ENCODE measurements at regions not wholly inside any gene's neighbourhood (a gene's known extent, or its start where the extent isn't known, plus 50 kb on each side); places are given as distances from the start of the nearest gene placed in this dataset.
A peak's percentile ranks its signal among the peaks of the same experiment; 100 is the strongest.

GRCh38 chr4:151481813-151482212, 72.8 kb downstream of the FHIP1A start:
- Histone ChIP-seq H3K4me3 (no peak overlapping the region), H3K4me1 (ENCODE audit: low read depth) (no peaks in the 10 kb centered on the region), H3K36me3 (no peaks in the 10 kb centered on the region), H3K27me3 (no peaks in the 10 kb centered on the region), H3K27ac (no peak overlapping the region), H3K9me3 (ENCODE audit: low read depth) (no peaks in the 10 kb centered on the region)
- DNase-seq (ENCODE audit: low read depth in 1 of 2, low spot score in 1 of 2), result no peak
- no peak for TF ChIP-seq CTCF (IDR thresholded peaks at IDR 0.05; ENCODE audit: low read depth, low read length)

GRCh38 chr4:151484396-151485102, 75.6 kb downstream of the FHIP1A start:
- no peak for TF ChIP-seq CTCF (IDR thresholded peaks at IDR 0.05; ENCODE audit: low read depth, low read length)
- Histone ChIP-seq H3K4me3 (no peak overlapping the region), H3K36me3 (no peaks in the 10 kb centered on the region), H3K4me1 (ENCODE audit: low read depth) (no peaks in the 10 kb centered on the region), H3K9me3 (ENCODE audit: low read depth) (no peaks in the 10 kb centered on the region), H3K27ac (no peak overlapping the region), H3K27me3 (no peaks in the 10 kb centered on the region)
- peak; percentile 20 to 78 for DNase-seq (ENCODE audit: low read depth in 1 of 2, low spot score in 1 of 2)

- no peaks in the 10 kb centered on the region for H3K36me3 ChIP-seq
- H3K27me3 ChIP-seq, result no peaks in the 10 kb centered on the region
- no peaks in the 10 kb centered on the region for H3K9me3 ChIP-seq (ENCODE audit: low read depth)
- TF ChIP-seq CTCF (IDR thresholded peaks at IDR 0.05; ENCODE audit: low read depth, low read length), result no peak
- H3K4me3 ChIP-seq, result no peak overlapping the region
- no peaks in the 10 kb centered on the region for H3K4me1 ChIP-seq (ENCODE audit: low read depth)
- H3K27ac ChIP-seq, result no peak overlapping the region
- no peak for DNase-seq (ENCODE audit: low read depth in 1 of 2, low spot score in 1 of 2)
These were observed 76.7 kb downstream of the FHIP1A start for GRCh38 chr4:151485541-151486131.

- no peaks in the 10 kb centered on the region for H3K27me3 ChIP-seq
- H3K4me3 ChIP-seq, result no peak overlapping the region
- no peaks in the 10 kb centered on the region for H3K9me3 ChIP-seq (ENCODE audit: low read depth)
- no peak overlapping the region for H3K27ac ChIP-seq
- no peak for TF ChIP-seq CTCF (IDR thresholded peaks at IDR 0.05; ENCODE audit: low read depth, low read length)
- H3K36me3 ChIP-seq, result no peaks in the 10 kb centered on the region
- DNase-seq (ENCODE audit: low read depth in 1 of 2, low spot score in 1 of 2), result peak in 1 of 2 donors; percentile 3
- H3K4me1 ChIP-seq (ENCODE audit: low read depth), result no peaks in the 10 kb centered on the region
These were observed 77.2 kb downstream of the FHIP1A start for GRCh38 chr4:151486168-151486567.

GRCh38 chr4:151488968-151489367, 80.0 kb downstream of the FHIP1A start:
- no peak for DNase-seq (ENCODE audit: low read depth in 1 of 2, low spot score in 1 of 2)
- no peaks in the 10 kb centered on the region for H3K9me3 ChIP-seq (ENCODE audit: low read depth)
- H3K27me3 ChIP-seq, result no peaks in the 10 kb centered on the region
- H3K27ac ChIP-seq, result no peak overlapping the region
- no peaks in the 10 kb centered on the region for H3K4me1 ChIP-seq (ENCODE audit: low read depth)
- TF ChIP-seq CTCF (IDR thresholded peaks at IDR 0.05; ENCODE audit: low read depth, low read length), result no peak
- H3K4me3 ChIP-seq, result no peak overlapping the region
- no peaks in the 10 kb centered on the region for H3K36me3 ChIP-seq

Data from cardiac muscle cell (in vitro differentiated cells and primary cell).